ENCODE measurements at regions not wholly inside any gene's neighbourhood (a gene's known extent, or its start where the extent isn't known, plus 50 kb on each side); places are given as distances from the start of the nearest gene placed in this dataset.
"Not testable (repeated sequence)": the region's sequence is repeated elsewhere in the genome, so short reads cannot be mapped to it uniquely, and the experiment has no call there.

GRCh38 chr5:62100201-62100600, 205.8 kb upstream of the KIF2A start:
- DNase-seq (ENCODE audit: low read depth, low spot score) (no peak), FAIRE-seq (no peak)
- Histone ChIP-seq H2AFZ (ENCODE audit: low read depth, low read length) (no peak overlapping the region), H3K27ac (ENCODE audit: insufficient read depth, low read depth, low read length) (no peak overlapping the region), H3K27me3 (ENCODE audit: control insufficient read depth in 2 of 2, insufficient read depth in 2 of 2, low read length in 2 of 2) (peaks cover 0 to 3% of the 10 kb centered on the region in 2 experiments), H3K79me2 (ENCODE audit: control insufficient read depth, insufficient read depth, low read length) (no peaks in the 10 kb centered on the region), H3K9me3 (replicated peaks; ENCODE audit: control insufficient read depth, insufficient read depth, low read length) (no peaks in the 10 kb centered on the region), H3K36me3 (ENCODE audit: control insufficient read depth in 2 of 2, extremely low read depth in 1 of 2, insufficient read depth in 2 of 2, low read length in 2 of 2) (no peaks in the 10 kb centered on the region), H3K4me1 (ENCODE audit: control insufficient read depth, extremely low read depth, insufficient read depth, low read length) (no peaks in the 10 kb centered on the region), H4K20me1 (replicated peaks; ENCODE audit: control insufficient read depth, extremely low read depth, insufficient read depth, low read length) (no peaks in the 10 kb centered on the region), H3K4me3 (replicated peaks in 1 of 3; ENCODE audit: insufficient read depth in 1 of 3, low read depth in 1 of 3, low read length in 3 of 3) (no peak overlapping the region), H3K4me2 (ENCODE audit: insufficient read depth, low read length) (no peak overlapping the region), H3K9ac (replicated peaks; ENCODE audit: extremely low read depth, insufficient read depth, low read length) (no peak overlapping the region), H3K9me1 (replicated peaks; ENCODE audit: control insufficient read depth, extremely low read depth, insufficient read depth, low read length) (no peaks in the 10 kb centered on the region)
- ChIA-PET POLR2A (no interaction called here), CTCF (interaction anchor here (1.7 kb wide), 1 partner anchor 43 kb away, joined by 4 read pairs; no protein-coding TSS in a partner anchor)
- dilution Hi-C loops (cut with MboI; ENCODE audit: extremely low pct_ligation_motif_present, low sequenced_read_pairs), result no loop called here
- TF ChIP-seq MAX (IDR thresholded peaks at IDR 0.05; ENCODE audit: insufficient read depth, insufficient read length), result no peak
- no peak for TF ChIP-seq JUN (IDR thresholded peaks at IDR 0.05; ENCODE audit: borderline replicate concordance, insufficient read depth, insufficient read length, low read depth)
- TF ChIP-seq CTCF (IDR thresholded peaks at IDR 0.05; ENCODE audit: extremely low read depth in 1 of 2, insufficient read depth in 1 of 2, low read depth in 1 of 2, low read length in 2 of 2), result no peak
- no peak for TF ChIP-seq FOS (IDR thresholded peaks at IDR 0.05; ENCODE audit: borderline replicate concordance, insufficient read depth, low read length)
- no peak for TF ChIP-seq POLR2A (IDR thresholded peaks at IDR 0.05; ENCODE audit: low read depth, low read length)
- no peak for TF ChIP-seq EZH2 (IDR thresholded peaks at IDR 0.05; ENCODE audit: borderline replicate concordance, low read depth, low read length, severe bottlenecking)
- no peak for TF ChIP-seq GATA2 (IDR thresholded peaks at IDR 0.05; ENCODE audit: insufficient read depth, insufficient read length, low read depth, low read length)
- no peak for TF ChIP-seq MYC (IDR thresholded peaks at IDR 0.05; ENCODE audit: low read depth, low read length)
- TF ChIP-seq POLR2AphosphoS5 (IDR thresholded peaks at IDR 0.05; ENCODE audit: insufficient read depth, low read depth, low read length), result no peak
- intact Hi-C loops (cut with micrococcal nuclease), result no loop called here
- BruUV-seq (replicated peaks), result no TSS peak

GRCh38 chr5:62103863-62104262, 202.1 kb upstream of the KIF2A start:
- POLR2A ChIA-PET; H3K9me1 ChIP-seq (replicated peaks; ENCODE audit: control insufficient read depth, extremely low read depth, insufficient read depth, low read length); H3K79me2 ChIP-seq (ENCODE audit: control insufficient read depth, insufficient read depth, low read length); BruUV-seq (replicated peaks); H3K36me3 ChIP-seq (ENCODE audit: control insufficient read depth in 2 of 2, extremely low read depth in 1 of 2, insufficient read depth in 2 of 2, low read length in 2 of 2); H3K27ac ChIP-seq (ENCODE audit: insufficient read depth, low read depth, low read length); intact Hi-C loops (cut with micrococcal nuclease); H3K4me2 ChIP-seq (ENCODE audit: insufficient read depth, low read length); H3K9me3 ChIP-seq (replicated peaks; ENCODE audit: control insufficient read depth, insufficient read depth, low read length); H3K4me3 ChIP-seq (replicated peaks in 1 of 3; ENCODE audit: insufficient read depth in 1 of 3, low read depth in 1 of 3, low read length in 3 of 3); H2AFZ ChIP-seq (ENCODE audit: low read depth, low read length); H3K9ac ChIP-seq (replicated peaks; ENCODE audit: extremely low read depth, insufficient read depth, low read length); CTCF ChIA-PET; DNase-seq (ENCODE audit: low read depth, low spot score); H3K27me3 ChIP-seq (ENCODE audit: control insufficient read depth in 2 of 2, insufficient read depth in 2 of 2, low read length in 2 of 2); FAIRE-seq; H4K20me1 ChIP-seq (replicated peaks; ENCODE audit: control insufficient read depth, extremely low read depth, insufficient read depth, low read length); H3K4me1 ChIP-seq (ENCODE audit: control insufficient read depth, extremely low read depth, insufficient read depth, low read length); dilution Hi-C loops (cut with MboI; ENCODE audit: extremely low pct_ligation_motif_present, low sequenced_read_pairs): not testable (repeated sequence)
